ENCODE measurements at regions not wholly inside any gene's neighbourhood (a gene's known extent, or its start where the extent isn't known, plus 50 kb on each side); places are given as distances from the start of the nearest gene placed in this dataset.

- H2AFZ ChIP-seq (ENCODE audit: low read depth, low read length) = no peak overlapping the region
- no peaks in the 10 kb centered on the region for H3K4me1 ChIP-seq (ENCODE audit: low read length)
- TF ChIP-seq CTCF (IDR thresholded peaks at IDR 0.05; ENCODE audit: low read depth, low read length) (no peak), EZH2phosphoT487 (IDR thresholded peaks at IDR 0.05; ENCODE audit: low read depth) (no peak)
- no peak overlapping the region for H3K4me3 ChIP-seq (ENCODE audit: low read length)
- H3K79me2 ChIP-seq (ENCODE audit: low read length) = no peaks in the 10 kb centered on the region
- H4K20me1 ChIP-seq (ENCODE audit: insufficient read depth, low read length) = no peaks in the 10 kb centered on the region
- no peaks in the 10 kb centered on the region for H3K36me3 ChIP-seq (replicated peaks; ENCODE audit: low read depth, low read length)
- H3K27ac ChIP-seq (ENCODE audit: low read length) = no peak overlapping the region
- no peaks in the 10 kb centered on the region for H3K27me3 ChIP-seq (ENCODE audit: low read depth, low read length)
- no peaks in the 10 kb centered on the region for H3K9me3 ChIP-seq (ENCODE audit: insufficient read depth, low read length)
- H3K9ac ChIP-seq (ENCODE audit: low read length) = no peak overlapping the region
- no peak overlapping the region for H3K4me2 ChIP-seq (ENCODE audit: low read length)
Measured at GRCh38 chr2:21441442-21441841, 317.7 kb downstream of the TDRD15 start.

- Histone ChIP-seq H3K4me1 (ENCODE audit: low read length) (no peaks in the 10 kb centered on the region), H3K9ac (ENCODE audit: low read length) (no peak overlapping the region), H4K20me1 (ENCODE audit: insufficient read depth, low read length) (no peaks in the 10 kb centered on the region), H3K79me2 (ENCODE audit: low read length) (no peaks in the 10 kb centered on the region), H3K36me3 (replicated peaks; ENCODE audit: low read depth, low read length) (no peaks in the 10 kb centered on the region), H3K4me3 (ENCODE audit: low read length) (no peak overlapping the region), H3K27me3 (ENCODE audit: low read depth, low read length) (no peaks in the 10 kb centered on the region), H3K27ac (ENCODE audit: low read length) (no peak overlapping the region), H3K4me2 (ENCODE audit: low read length) (no peak overlapping the region), H3K9me3 (ENCODE audit: insufficient read depth, low read length) (no peaks in the 10 kb centered on the region), H2AFZ (ENCODE audit: low read depth, low read length) (no peak overlapping the region)
- TF ChIP-seq CTCF (IDR thresholded peaks at IDR 0.05; ENCODE audit: low read depth, low read length) (no peak), EZH2phosphoT487 (IDR thresholded peaks at IDR 0.05; ENCODE audit: low read depth) (no peak)
Measured at GRCh38 chr2:21443494-21444105, 319.8 kb downstream of the TDRD15 start.

GRCh38 chr2:21449881-21450280 is 326.1 kb downstream of the TDRD15 start:
- H2AFZ ChIP-seq (ENCODE audit: low read depth, low read length) = no peak overlapping the region
- no peaks in the 10 kb centered on the region for H3K27me3 ChIP-seq (ENCODE audit: low read depth, low read length)
- H3K9ac ChIP-seq (ENCODE audit: low read length) = no peak overlapping the region
- H3K4me1 ChIP-seq (ENCODE audit: low read length) = no peaks in the 10 kb centered on the region
- no peaks in the 10 kb centered on the region for H3K9me3 ChIP-seq (ENCODE audit: insufficient read depth, low read length)
- no peaks in the 10 kb centered on the region for H4K20me1 ChIP-seq (ENCODE audit: insufficient read depth, low read length)
- no peak overlapping the region for H3K4me2 ChIP-seq (ENCODE audit: low read length)
- no peaks in the 10 kb centered on the region for H3K79me2 ChIP-seq (ENCODE audit: low read length)
- no peak overlapping the region for H3K4me3 ChIP-seq (ENCODE audit: low read length)
- no peaks in the 10 kb centered on the region for H3K36me3 ChIP-seq (replicated peaks; ENCODE audit: low read depth, low read length)
- TF ChIP-seq CTCF (IDR thresholded peaks at IDR 0.05; ENCODE audit: low read depth, low read length) = no peak
- no peak for TF ChIP-seq EZH2phosphoT487 (IDR thresholded peaks at IDR 0.05; ENCODE audit: low read depth)
- no peak overlapping the region for H3K27ac ChIP-seq (ENCODE audit: low read length)

GRCh38 chr2:21451403-21451802 is 327.6 kb downstream of the TDRD15 start:
- H3K27ac ChIP-seq (ENCODE audit: low read length) = no peak overlapping the region
- no peaks in the 10 kb centered on the region for H3K9me3 ChIP-seq (ENCODE audit: insufficient read depth, low read length)
- H3K4me2 ChIP-seq (ENCODE audit: low read length) = no peak overlapping the region
- H3K79me2 ChIP-seq (ENCODE audit: low read length) = no peaks in the 10 kb centered on the region
- no peak overlapping the region for H3K4me3 ChIP-seq (ENCODE audit: low read length)
- H2AFZ ChIP-seq (ENCODE audit: low read depth, low read length) = no peak overlapping the region
- H3K4me1 ChIP-seq (ENCODE audit: low read length) = no peaks in the 10 kb centered on the region
- no peaks in the 10 kb centered on the region for H3K27me3 ChIP-seq (ENCODE audit: low read depth, low read length)
- no peak overlapping the region for H3K9ac ChIP-seq (ENCODE audit: low read length)
- TF ChIP-seq EZH2phosphoT487 (IDR thresholded peaks at IDR 0.05; ENCODE audit: low read depth) = no peak
- no peak for TF ChIP-seq CTCF (IDR thresholded peaks at IDR 0.05; ENCODE audit: low read depth, low read length)
- no peaks in the 10 kb centered on the region for H3K36me3 ChIP-seq (replicated peaks; ENCODE audit: low read depth, low read length)
- no peaks in the 10 kb centered on the region for H4K20me1 ChIP-seq (ENCODE audit: insufficient read depth, low read length)
